Fibroblast of lung (primary cell): ENCODE measurements at regions not wholly inside any gene's neighbourhood (a gene's known extent, or its start where the extent isn't known, plus 50 kb on each side); places are given as distances from the start of the nearest gene placed in this dataset.
A peak's percentile ranks its signal among the peaks of the same experiment; 100 is the strongest.

Source experiments
- DNase-seq, 2 donors: peaks; one replicate each; pipeline versions ENCODE4 v3.0.0 to v3.0.0-alpha.2; 2010; ENCODE audit warnings: low read depth in 2 of 2
- H2AFZ ChIP-seq: 2 replicates; pipeline ENCODE4 v1.5.1; 2012; ENCODE audit warnings: low read length, control low read depth, inconsistent platforms
- H3K27ac ChIP-seq: 2 replicates; pipeline ENCODE4 v1.5.1; 2011; ENCODE audit warnings: low read length, control low read depth; ENCODE audit not compliant: insufficient read depth
- H3K27me3 ChIP-seq: 2 replicates; pipeline ENCODE4 v1.5.1; 2011; ENCODE audit warnings: mild to moderate bottlenecking, low read length; ENCODE audit not compliant: control insufficient read depth, insufficient read depth
- H3K36me3 ChIP-seq: 2 replicates; pipeline ENCODE4 v1.5.1; 2011; ENCODE audit warnings: low read length; ENCODE audit not compliant: control insufficient read depth, insufficient read depth
- H3K4me1 ChIP-seq: 2 replicates; pipeline ENCODE4 v1.5.1; 2011; ENCODE audit warnings: low read length; ENCODE audit not compliant: control insufficient read depth, insufficient read depth; ENCODE audit errors: extremely low read depth
- H3K4me2 ChIP-seq: 2 replicates; pipeline ENCODE4 v1.5.1; 2011; ENCODE audit warnings: low read length, control low read depth; ENCODE audit not compliant: insufficient read depth; ENCODE audit errors: extremely low read depth
- H3K4me3 ChIP-seq, 4 experiments: fragments of 200-600 bp in 1 of 4; sonication (generic) in 1 of 4; replicated peaks in 1 of 4; 2 replicates each; pipeline ENCODE4 v1.5.1; 2011 to 2016; ENCODE audit warnings: low read length in 4 of 4, low read depth in 3 of 4, mild to moderate bottlenecking in 3 of 4, control low read depth in 2 of 4, inconsistent platforms in 1 of 4, mixed read lengths in 1 of 4; ENCODE audit not compliant: insufficient read depth in 1 of 4; ENCODE audit errors: control extremely low read depth in 1 of 4
- H3K79me2 ChIP-seq: 2 replicates; pipeline ENCODE4 v1.5.1; 2012; ENCODE audit warnings: mild to moderate bottlenecking, low read length, inconsistent platforms; ENCODE audit not compliant: control insufficient read depth, insufficient read depth
- H3K9ac ChIP-seq: 2 replicates; pipeline ENCODE4 v1.5.1; 2011; ENCODE audit warnings: mild to moderate bottlenecking, low read length, control low read depth; ENCODE audit not compliant: insufficient read depth
- H3K9me3 ChIP-seq: 2 replicates; pipeline ENCODE4 v1.5.1; 2012; ENCODE audit warnings: low read depth, low read length; ENCODE audit not compliant: control insufficient read depth, insufficient read depth
- H4K20me1 ChIP-seq: 2 replicates; pipeline ENCODE4 v1.5.1; 2011; ENCODE audit warnings: low read length; ENCODE audit not compliant: control insufficient read depth, insufficient read depth; ENCODE audit errors: extremely low read depth
- EZH2 ChIP-seq: IDR thresholded peaks from 2 replicates; pipeline ENCODE4 v1.5.1; 2012; ENCODE audit warnings: low read length, control low read depth, mild to moderate bottlenecking; ENCODE audit errors: missing control alignments
- TF ChIP-seq, protein P1 (sequence below), 2 donors: IDR thresholded peaks in 1 of 2; conservative IDR thresholded peaks in 1 of 2; 1 replicate in 1 of 2; 2 replicates in 1 of 2; pipeline ENCODE4 v1.5.1; 2011 to 2012; ENCODE audit warnings: low read length in 2 of 2, control low read depth in 1 of 2, inconsistent platforms in 1 of 2, low read depth in 1 of 2, mild to moderate bottlenecking in 1 of 2

DNA sequence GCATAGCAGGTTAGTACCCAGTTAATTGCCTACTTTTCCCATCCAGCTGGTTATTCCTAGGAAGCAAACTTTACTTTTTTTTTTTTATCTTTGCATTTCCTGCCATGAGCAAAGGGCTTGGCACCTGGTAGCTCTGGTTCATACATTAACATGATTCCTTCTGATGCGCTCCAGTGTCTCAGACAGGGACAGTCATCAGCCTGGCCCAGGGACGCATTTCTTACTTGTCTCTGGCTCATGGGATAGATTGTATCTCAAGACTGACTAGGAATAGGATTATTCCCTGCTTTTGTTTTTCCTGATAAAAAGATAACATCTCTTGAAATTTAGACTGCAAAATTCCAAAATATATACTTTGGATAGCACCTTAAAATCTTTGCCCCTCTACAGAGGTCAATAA lies 571.5 kb upstream of the TENM3 start:
- H3K27me3 ChIP-seq, result no peaks in the 10 kb centered on the region
- H3K36me3 ChIP-seq, result no peaks in the 10 kb centered on the region
- no peak overlapping the region for H3K9ac ChIP-seq
- H3K9me3 ChIP-seq, result no peaks in the 10 kb centered on the region
- no peak overlapping the region for H3K4me3 ChIP-seq
- H3K4me2 ChIP-seq, result no peak overlapping the region
- H4K20me1 ChIP-seq, result no peaks in the 10 kb centered on the region
- no peak overlapping the region for H2AFZ ChIP-seq
- H3K4me1 ChIP-seq, result no peaks in the 10 kb centered on the region
- no peak for DNase-seq
- H3K79me2 ChIP-seq, result no peaks in the 10 kb centered on the region
- H3K27ac ChIP-seq, result no peak overlapping the region
- TF ChIP-seq EZH2, result no peak
- TF ChIP-seq, protein P1, sequence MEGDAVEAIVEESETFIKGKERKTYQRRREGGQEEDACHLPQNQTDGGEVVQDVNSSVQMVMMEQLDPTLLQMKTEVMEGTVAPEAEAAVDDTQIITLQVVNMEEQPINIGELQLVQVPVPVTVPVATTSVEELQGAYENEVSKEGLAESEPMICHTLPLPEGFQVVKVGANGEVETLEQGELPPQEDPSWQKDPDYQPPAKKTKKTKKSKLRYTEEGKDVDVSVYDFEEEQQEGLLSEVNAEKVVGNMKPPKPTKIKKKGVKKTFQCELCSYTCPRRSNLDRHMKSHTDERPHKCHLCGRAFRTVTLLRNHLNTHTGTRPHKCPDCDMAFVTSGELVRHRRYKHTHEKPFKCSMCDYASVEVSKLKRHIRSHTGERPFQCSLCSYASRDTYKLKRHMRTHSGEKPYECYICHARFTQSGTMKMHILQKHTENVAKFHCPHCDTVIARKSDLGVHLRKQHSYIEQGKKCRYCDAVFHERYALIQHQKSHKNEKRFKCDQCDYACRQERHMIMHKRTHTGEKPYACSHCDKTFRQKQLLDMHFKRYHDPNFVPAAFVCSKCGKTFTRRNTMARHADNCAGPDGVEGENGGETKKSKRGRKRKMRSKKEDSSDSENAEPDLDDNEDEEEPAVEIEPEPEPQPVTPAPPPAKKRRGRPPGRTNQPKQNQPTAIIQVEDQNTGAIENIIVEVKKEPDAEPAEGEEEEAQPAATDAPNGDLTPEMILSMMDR (conservative IDR thresholded peaks at IDR 0.05 in 1 of 2, IDR thresholded peaks at IDR 0.05 in 1 of 2; ENCODE audit: low read depth in 1 of 2, low read length in 2 of 2), result no peak

DNA sequence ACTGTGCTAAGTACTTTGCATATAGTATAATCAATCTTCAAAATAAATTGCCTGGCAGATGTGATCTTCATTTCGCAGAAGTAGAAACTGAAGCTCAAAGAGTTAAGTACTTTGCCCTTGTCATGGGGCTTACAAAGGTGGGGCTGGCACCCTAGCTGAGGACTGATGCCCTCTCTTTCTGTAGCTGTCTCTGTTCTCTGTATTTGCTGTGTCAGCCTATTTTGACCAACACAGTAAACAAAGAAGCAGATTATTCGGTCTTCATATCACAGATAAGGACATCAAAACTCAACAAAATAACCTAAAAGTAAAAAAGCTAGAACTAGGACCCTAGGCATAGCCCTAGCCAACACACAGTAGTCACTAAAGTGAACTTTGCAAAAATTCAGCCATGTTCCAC lies 570.5 kb upstream of the TENM3 start:
- H4K20me1 ChIP-seq, result no peaks in the 10 kb centered on the region
- H3K79me2 ChIP-seq, result no peaks in the 10 kb centered on the region
- H3K4me1 ChIP-seq, result no peaks in the 10 kb centered on the region
- H2AFZ ChIP-seq, result no peak overlapping the region
- H3K27ac ChIP-seq, result no peak overlapping the region
- no peak for DNase-seq
- H3K4me3 ChIP-seq, result no peak overlapping the region
- TF ChIP-seq EZH2, result no peak
- no peaks in the 10 kb centered on the region for H3K27me3 ChIP-seq
- H3K4me2 ChIP-seq, result no peak overlapping the region
- no peaks in the 10 kb centered on the region for H3K36me3 ChIP-seq
- H3K9me3 ChIP-seq, result no peaks in the 10 kb centered on the region
- H3K9ac ChIP-seq, result no peak overlapping the region

DNA sequence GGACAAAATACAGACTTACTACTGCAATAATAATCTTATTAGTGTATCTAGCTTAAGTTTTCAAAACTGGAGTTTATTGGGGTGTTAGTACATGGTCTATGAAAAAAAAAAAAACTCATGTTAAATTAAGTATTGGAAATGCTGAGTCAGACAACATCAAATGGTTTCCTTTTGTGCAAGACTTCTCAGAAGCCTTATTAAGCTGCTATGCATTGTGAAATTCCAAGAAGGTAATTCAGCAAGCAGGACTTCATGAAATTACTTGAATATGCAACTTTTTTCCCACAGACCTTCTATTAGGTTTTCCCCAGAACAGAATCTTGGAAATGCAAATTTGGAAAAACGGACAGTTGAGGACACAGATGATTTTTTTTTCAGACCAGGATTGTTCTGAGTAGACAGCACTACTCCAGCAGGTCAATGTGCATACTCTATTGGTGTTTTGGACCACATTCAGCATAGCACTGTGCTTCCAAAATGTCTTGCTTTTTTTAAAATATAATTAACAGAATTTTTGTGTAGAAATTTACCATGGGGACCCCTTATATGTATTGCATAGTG lies 568.8 kb upstream of the TENM3 start:
- Histone ChIP-seq H3K4me1 (no peaks in the 10 kb centered on the region), H4K20me1 (no peaks in the 10 kb centered on the region), H3K79me2 (no peaks in the 10 kb centered on the region), H3K27me3 (no peaks in the 10 kb centered on the region), H3K9me3 (no peaks in the 10 kb centered on the region), H3K4me3 (no peak overlapping the region), H2AFZ (no peak overlapping the region), H3K27ac (no peak overlapping the region), H3K4me2 (no peak overlapping the region), H3K36me3 (no peaks in the 10 kb centered on the region), H3K9ac (no peak overlapping the region)
- peak; percentile 43 to 83 for DNase-seq
- TF ChIP-seq, protein P1 (conservative IDR thresholded peaks at IDR 0.05 in 1 of 2, IDR thresholded peaks at IDR 0.05 in 1 of 2; ENCODE audit: low read depth in 1 of 2, low read length in 2 of 2), result no peak
- no peak for TF ChIP-seq EZH2
